ENCODE measurements at regions not wholly inside any gene's neighbourhood (a gene's known extent, or its start where the extent isn't known, plus 50 kb on each side); places are given as distances from the start of the nearest gene placed in this dataset.
"Not testable (repeated sequence)": the region's sequence is repeated elsewhere in the genome, so short reads cannot be mapped to it uniquely, and the experiment has no call there.

DNA sequence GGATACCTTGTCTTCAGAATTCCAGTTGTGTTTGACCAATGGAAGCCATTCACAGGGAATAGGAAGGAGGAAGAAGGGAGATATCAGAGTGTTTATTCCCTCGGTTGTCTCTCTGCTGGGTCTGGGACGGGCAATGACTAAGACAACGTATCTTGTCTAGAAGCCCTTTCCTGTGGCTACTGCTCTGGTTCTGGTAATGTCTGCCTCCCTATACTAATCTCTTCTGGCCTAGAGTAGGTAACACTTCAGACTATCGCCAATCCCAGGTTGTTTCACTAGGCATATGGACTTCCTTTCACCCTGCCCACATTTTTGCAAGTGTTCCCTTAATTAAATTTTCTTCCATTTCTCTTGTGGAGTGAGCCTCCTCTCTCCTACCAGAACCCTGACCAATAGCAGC is 687.7 kb upstream of the TBX3 start:
- Histone ChIP-seq H3K4me1 (ENCODE audit: insufficient read depth, low read length, poor library complexity, severe bottlenecking) (no peaks in the 10 kb centered on the region), H3K9me3 (ENCODE audit: insufficient read depth, low read depth, low read length) (no peaks in the 10 kb centered on the region; the same call in 1 of the 2 replicates), H4K20me1 (ENCODE audit: insufficient read depth, low read length, poor library complexity, severe bottlenecking) (no peaks in the 10 kb centered on the region), H3K79me2 (ENCODE audit: insufficient read depth, low read length) (no peaks in the 10 kb centered on the region), H3K9me2 (replicated peaks; ENCODE audit: low read depth, low read length) (no peaks in the 10 kb centered on the region), H2AFZ (ENCODE audit: low read length) (no peak overlapping the region), H3K27me3 (ENCODE audit: insufficient read depth, low read length, poor library complexity, severe bottlenecking) (no peaks in the 10 kb centered on the region), H3K4me3 (ENCODE audit: low read length, poor library complexity, severe bottlenecking) (no peak overlapping the region), H3K4me2 (ENCODE audit: low read depth, low read length, poor library complexity, severe bottlenecking) (no peak overlapping the region), H3K36me3 (ENCODE audit: insufficient read depth, low read length) (no peaks in the 10 kb centered on the region), H3F3A (ENCODE audit: low read depth) (no peaks in the 10 kb centered on the region), H3K9ac (ENCODE audit: low read depth, low read length, poor library complexity, severe bottlenecking) (no peak overlapping the region)
- no peak for TF ChIP-seq EZH2phosphoT487 (IDR thresholded peaks at IDR 0.05; ENCODE audit: borderline replicate concordance)
- TF ChIP-seq, protein P1, sequence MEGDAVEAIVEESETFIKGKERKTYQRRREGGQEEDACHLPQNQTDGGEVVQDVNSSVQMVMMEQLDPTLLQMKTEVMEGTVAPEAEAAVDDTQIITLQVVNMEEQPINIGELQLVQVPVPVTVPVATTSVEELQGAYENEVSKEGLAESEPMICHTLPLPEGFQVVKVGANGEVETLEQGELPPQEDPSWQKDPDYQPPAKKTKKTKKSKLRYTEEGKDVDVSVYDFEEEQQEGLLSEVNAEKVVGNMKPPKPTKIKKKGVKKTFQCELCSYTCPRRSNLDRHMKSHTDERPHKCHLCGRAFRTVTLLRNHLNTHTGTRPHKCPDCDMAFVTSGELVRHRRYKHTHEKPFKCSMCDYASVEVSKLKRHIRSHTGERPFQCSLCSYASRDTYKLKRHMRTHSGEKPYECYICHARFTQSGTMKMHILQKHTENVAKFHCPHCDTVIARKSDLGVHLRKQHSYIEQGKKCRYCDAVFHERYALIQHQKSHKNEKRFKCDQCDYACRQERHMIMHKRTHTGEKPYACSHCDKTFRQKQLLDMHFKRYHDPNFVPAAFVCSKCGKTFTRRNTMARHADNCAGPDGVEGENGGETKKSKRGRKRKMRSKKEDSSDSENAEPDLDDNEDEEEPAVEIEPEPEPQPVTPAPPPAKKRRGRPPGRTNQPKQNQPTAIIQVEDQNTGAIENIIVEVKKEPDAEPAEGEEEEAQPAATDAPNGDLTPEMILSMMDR (conservative IDR thresholded peaks at IDR 0.05; ENCODE audit: low read length): no peak

- Histone ChIP-seq H3K4me1 (ENCODE audit: insufficient read depth, low read length, poor library complexity, severe bottlenecking) (no peaks in the 10 kb centered on the region), H3F3A (ENCODE audit: low read depth) (no peaks in the 10 kb centered on the region), H3K9me2 (replicated peaks; ENCODE audit: low read depth, low read length) (no peaks in the 10 kb centered on the region), H3K36me3 (ENCODE audit: insufficient read depth, low read length) (no peaks in the 10 kb centered on the region), H3K4me3 (ENCODE audit: low read length, poor library complexity, severe bottlenecking) (no peak overlapping the region), H3K79me2 (ENCODE audit: insufficient read depth, low read length) (no peaks in the 10 kb centered on the region), H3K9ac (ENCODE audit: low read depth, low read length, poor library complexity, severe bottlenecking) (no peak overlapping the region), H2AFZ (ENCODE audit: low read length) (no peak overlapping the region), H4K20me1 (ENCODE audit: insufficient read depth, low read length, poor library complexity, severe bottlenecking) (no peaks in the 10 kb centered on the region), H3K27me3 (ENCODE audit: insufficient read depth, low read length, poor library complexity, severe bottlenecking) (no peaks in the 10 kb centered on the region), H3K9me3 (ENCODE audit: insufficient read depth, low read depth, low read length) (no peaks in the 10 kb centered on the region; the same call in 1 of the 2 replicates), H3K4me2 (ENCODE audit: low read depth, low read length, poor library complexity, severe bottlenecking) (no peak overlapping the region)
- TF ChIP-seq, protein P1 (conservative IDR thresholded peaks at IDR 0.05; ENCODE audit: low read length): no peak
- TF ChIP-seq EZH2phosphoT487 (IDR thresholded peaks at IDR 0.05; ENCODE audit: borderline replicate concordance): no peak
Measured at GRCh38 chr12:115370650-115371049, 686.7 kb upstream of the TBX3 start.

- Histone ChIP-seq H3K79me2 (ENCODE audit: insufficient read depth, low read length) (no peaks in the 10 kb centered on the region), H3K9ac (ENCODE audit: low read depth, low read length, poor library complexity, severe bottlenecking) (no peak overlapping the region), H3K9me2 (replicated peaks; ENCODE audit: low read depth, low read length) (no peaks in the 10 kb centered on the region), H4K20me1 (ENCODE audit: insufficient read depth, low read length, poor library complexity, severe bottlenecking) (no peaks in the 10 kb centered on the region), H3K4me1 (ENCODE audit: insufficient read depth, low read length, poor library complexity, severe bottlenecking) (no peaks in the 10 kb centered on the region), H3K4me3 (ENCODE audit: low read length, poor library complexity, severe bottlenecking) (no peak overlapping the region), H3K9me3 (ENCODE audit: insufficient read depth, low read depth, low read length) (no peaks in the 10 kb centered on the region; the same call in 1 of the 2 replicates), H3F3A (ENCODE audit: low read depth) (no peaks in the 10 kb centered on the region), H3K27me3 (ENCODE audit: insufficient read depth, low read length, poor library complexity, severe bottlenecking) (no peaks in the 10 kb centered on the region), H2AFZ (ENCODE audit: low read length) (no peak overlapping the region), H3K4me2 (ENCODE audit: low read depth, low read length, poor library complexity, severe bottlenecking) (no peak overlapping the region), H3K36me3 (ENCODE audit: insufficient read depth, low read length) (no peaks in the 10 kb centered on the region)
- TF ChIP-seq EZH2phosphoT487 (IDR thresholded peaks at IDR 0.05; ENCODE audit: borderline replicate concordance): no peak
- TF ChIP-seq, protein P1 (conservative IDR thresholded peaks at IDR 0.05; ENCODE audit: low read length): no peak
Measured at GRCh38 chr12:115370207-115370606, 686.2 kb upstream of the TBX3 start.

DNA sequence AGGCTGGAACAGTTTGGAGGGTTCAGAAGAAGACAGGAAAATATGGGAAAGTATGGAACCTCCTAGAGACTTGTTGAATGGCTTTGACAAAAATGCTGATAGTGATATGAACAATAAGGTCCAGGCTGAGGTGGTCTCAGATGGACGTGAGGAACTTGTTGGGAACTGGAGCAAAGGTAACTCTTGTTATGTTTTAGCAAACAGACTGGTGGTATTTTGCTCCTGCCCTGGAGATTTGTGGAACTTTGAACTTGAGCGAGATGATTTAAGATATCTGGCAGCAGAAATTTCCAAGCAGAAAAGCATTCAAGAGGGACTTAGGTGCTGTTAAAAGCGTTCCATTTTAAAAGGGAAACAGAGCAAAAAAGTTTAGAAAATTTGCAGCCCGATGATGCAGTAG is 682.3 kb upstream of the TBX3 start:
- not testable (repeated sequence) for H2AFZ ChIP-seq (ENCODE audit: low read length); H3K4me2 ChIP-seq (ENCODE audit: low read depth, low read length, poor library complexity, severe bottlenecking); H3K36me3 ChIP-seq (ENCODE audit: insufficient read depth, low read length); H3K9ac ChIP-seq (ENCODE audit: low read depth, low read length, poor library complexity, severe bottlenecking); H4K20me1 ChIP-seq (ENCODE audit: insufficient read depth, low read length, poor library complexity, severe bottlenecking); H3K4me1 ChIP-seq (ENCODE audit: insufficient read depth, low read length, poor library complexity, severe bottlenecking); H3K9me3 ChIP-seq (ENCODE audit: insufficient read depth, low read depth, low read length); H3K27me3 ChIP-seq (ENCODE audit: insufficient read depth, low read length, poor library complexity, severe bottlenecking); H3K9me2 ChIP-seq (replicated peaks; ENCODE audit: low read depth, low read length); H3K79me2 ChIP-seq (ENCODE audit: insufficient read depth, low read length); H3F3A ChIP-seq (ENCODE audit: low read depth); H3K4me3 ChIP-seq (ENCODE audit: low read length, poor library complexity, severe bottlenecking)

- H3K4me1 ChIP-seq (ENCODE audit: insufficient read depth, low read length, poor library complexity, severe bottlenecking); H3K27me3 ChIP-seq (ENCODE audit: insufficient read depth, low read length, poor library complexity, severe bottlenecking); H3K9me2 ChIP-seq (replicated peaks; ENCODE audit: low read depth, low read length); H3K79me2 ChIP-seq (ENCODE audit: insufficient read depth, low read length); H3K9me3 ChIP-seq (ENCODE audit: insufficient read depth, low read depth, low read length); H3F3A ChIP-seq (ENCODE audit: low read depth); H3K36me3 ChIP-seq (ENCODE audit: insufficient read depth, low read length); H4K20me1 ChIP-seq (ENCODE audit: insufficient read depth, low read length, poor library complexity, severe bottlenecking); H3K4me3 ChIP-seq (ENCODE audit: low read length, poor library complexity, severe bottlenecking); H3K4me2 ChIP-seq (ENCODE audit: low read depth, low read length, poor library complexity, severe bottlenecking); H2AFZ ChIP-seq (ENCODE audit: low read length); H3K9ac ChIP-seq (ENCODE audit: low read depth, low read length, poor library complexity, severe bottlenecking): not testable (repeated sequence)
Measured at GRCh38 chr12:115365765-115366164, 681.8 kb upstream of the TBX3 start.

Measured in Loucy (cell line).